NT2/D1 (cell line): ENCODE measurements at regions not wholly inside any gene's neighbourhood (a gene's known extent, or its start where the extent isn't known, plus 50 kb on each side); places are given as distances from the start of the nearest gene placed in this dataset.

Source experiments
- SUZ12 ChIP-seq: IDR thresholded peaks from 2 replicates; pipeline ENCODE4 v1.6.1; 2011; ENCODE audit not compliant: insufficient read length, insufficient read depth; ENCODE audit errors: extremely low read depth
- YY1 ChIP-seq: IDR thresholded peaks from 2 replicates; pipeline ENCODE4 v1.6.1; 2011; ENCODE audit not compliant: insufficient read length, insufficient read depth
- ZNF274 ChIP-seq: IDR thresholded peaks from 2 replicates; pipeline ENCODE4 v1.6.1; 2011; ENCODE audit warnings: mild to moderate bottlenecking, low read depth, low read length

GRCh38 chr21:15558884-15559283 is 170.9 kb upstream of the USP25 start:
- no peak for TF ChIP-seq YY1
- no peak for TF ChIP-seq SUZ12
- no peak for TF ChIP-seq ZNF274
